ENCODE measurements at regions not wholly inside any gene's neighbourhood (a gene's known extent, or its start where the extent isn't known, plus 50 kb on each side); places are given as distances from the start of the nearest gene placed in this dataset.

DNA sequence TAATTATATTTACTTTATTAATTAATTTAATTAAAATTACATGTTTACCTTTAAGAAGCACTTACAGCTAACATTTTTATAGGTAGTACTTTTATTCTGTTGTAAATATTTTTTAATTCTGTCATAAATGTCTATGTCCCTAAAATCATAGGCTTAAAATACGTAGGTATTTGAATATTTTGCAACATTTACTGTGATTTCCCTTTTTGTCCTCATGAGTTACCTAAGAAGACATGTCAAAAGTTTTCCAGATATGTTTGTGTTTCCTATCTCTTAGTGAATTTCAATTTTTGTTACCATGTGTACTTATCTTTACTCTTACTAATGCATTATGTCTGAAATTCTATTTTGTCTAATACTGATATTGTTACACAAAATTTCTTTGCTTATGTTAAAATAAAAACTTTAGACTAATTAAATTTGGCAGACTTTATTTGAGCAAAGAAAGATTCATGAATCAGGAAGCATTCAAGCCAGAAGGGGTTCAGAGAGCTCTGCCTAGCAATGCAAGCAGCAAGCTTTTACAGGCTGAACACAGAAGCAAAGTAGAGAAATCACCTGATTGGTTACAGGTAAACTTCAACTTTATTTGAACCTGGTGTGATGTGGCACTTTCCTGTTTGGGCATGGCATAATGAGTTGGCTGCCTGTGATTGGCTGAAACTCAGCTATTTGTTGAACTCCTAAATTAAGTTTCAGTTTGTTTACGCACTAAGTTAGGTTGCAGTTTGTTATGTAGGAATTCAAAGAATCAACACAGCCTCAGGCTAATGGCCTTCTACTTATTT lies 123.2 kb upstream of the TMEM170B start (continued):
- TF ChIP-seq, protein P1, sequence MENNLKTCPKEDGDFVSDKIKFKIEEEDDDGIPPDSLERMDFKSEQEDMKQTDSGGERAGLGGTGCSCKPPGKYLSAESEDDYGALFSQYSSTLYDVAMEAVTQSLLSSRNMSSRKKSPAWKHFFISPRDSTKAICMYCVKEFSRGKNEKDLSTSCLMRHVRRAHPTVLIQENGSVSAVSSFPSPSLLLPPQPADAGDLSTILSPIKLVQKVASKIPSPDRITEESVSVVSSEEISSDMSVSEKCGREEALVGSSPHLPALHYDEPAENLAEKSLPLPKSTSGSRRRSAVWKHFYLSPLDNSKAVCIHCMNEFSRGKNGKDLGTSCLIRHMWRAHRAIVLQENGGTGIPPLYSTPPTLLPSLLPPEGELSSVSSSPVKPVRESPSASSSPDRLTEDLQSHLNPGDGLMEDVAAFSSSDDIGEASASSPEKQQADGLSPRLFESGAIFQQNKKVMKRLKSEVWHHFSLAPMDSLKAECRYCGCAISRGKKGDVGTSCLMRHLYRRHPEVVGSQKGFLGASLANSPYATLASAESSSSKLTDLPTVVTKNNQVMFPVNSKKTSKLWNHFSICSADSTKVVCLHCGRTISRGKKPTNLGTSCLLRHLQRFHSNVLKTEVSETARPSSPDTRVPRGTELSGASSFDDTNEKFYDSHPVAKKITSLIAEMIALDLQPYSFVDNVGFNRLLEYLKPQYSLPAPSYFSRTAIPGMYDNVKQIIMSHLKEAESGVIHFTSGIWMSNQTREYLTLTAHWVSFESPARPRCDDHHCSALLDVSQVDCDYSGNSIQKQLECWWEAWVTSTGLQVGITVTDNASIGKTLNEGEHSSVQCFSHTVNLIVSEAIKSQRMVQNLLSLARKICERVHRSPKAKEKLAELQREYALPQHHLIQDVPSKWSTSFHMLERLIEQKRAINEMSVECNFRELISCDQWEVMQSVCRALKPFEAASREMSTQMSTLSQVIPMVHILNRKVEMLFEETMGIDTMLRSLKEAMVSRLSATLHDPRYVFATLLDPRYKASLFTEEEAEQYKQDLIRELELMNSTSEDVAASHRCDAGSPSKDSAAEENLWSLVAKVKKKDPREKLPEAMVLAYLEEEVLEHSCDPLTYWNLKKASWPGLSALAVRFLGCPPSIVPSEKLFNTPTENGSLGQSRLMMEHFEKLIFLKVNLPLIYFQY (CRISPR knock-in tag; IDR thresholded peaks at IDR 0.05; ENCODE audit: borderline replicate concordance): no peak
- TF ChIP-seq ZFP1 (CRISPR knock-in tag; IDR thresholded peaks at IDR 0.05): no peak
- peak; percentile 63 for TF ChIP-seq KAT8 (CRISPR knock-in tag; IDR thresholded peaks at IDR 0.05)
- TF ChIP-seq, protein P2, sequence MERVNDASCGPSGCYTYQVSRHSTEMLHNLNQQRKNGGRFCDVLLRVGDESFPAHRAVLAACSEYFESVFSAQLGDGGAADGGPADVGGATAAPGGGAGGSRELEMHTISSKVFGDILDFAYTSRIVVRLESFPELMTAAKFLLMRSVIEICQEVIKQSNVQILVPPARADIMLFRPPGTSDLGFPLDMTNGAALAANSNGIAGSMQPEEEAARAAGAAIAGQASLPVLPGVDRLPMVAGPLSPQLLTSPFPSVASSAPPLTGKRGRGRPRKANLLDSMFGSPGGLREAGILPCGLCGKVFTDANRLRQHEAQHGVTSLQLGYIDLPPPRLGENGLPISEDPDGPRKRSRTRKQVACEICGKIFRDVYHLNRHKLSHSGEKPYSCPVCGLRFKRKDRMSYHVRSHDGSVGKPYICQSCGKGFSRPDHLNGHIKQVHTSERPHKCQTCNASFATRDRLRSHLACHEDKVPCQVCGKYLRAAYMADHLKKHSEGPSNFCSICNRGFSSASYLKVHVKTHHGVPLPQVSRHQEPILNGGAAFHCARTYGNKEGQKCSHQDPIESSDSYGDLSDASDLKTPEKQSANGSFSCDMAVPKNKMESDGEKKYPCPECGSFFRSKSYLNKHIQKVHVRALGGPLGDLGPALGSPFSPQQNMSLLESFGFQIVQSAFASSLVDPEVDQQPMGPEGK (CRISPR knock-in tag; IDR thresholded peaks at IDR 0.05): no peak
- TF ChIP-seq, protein P3, sequence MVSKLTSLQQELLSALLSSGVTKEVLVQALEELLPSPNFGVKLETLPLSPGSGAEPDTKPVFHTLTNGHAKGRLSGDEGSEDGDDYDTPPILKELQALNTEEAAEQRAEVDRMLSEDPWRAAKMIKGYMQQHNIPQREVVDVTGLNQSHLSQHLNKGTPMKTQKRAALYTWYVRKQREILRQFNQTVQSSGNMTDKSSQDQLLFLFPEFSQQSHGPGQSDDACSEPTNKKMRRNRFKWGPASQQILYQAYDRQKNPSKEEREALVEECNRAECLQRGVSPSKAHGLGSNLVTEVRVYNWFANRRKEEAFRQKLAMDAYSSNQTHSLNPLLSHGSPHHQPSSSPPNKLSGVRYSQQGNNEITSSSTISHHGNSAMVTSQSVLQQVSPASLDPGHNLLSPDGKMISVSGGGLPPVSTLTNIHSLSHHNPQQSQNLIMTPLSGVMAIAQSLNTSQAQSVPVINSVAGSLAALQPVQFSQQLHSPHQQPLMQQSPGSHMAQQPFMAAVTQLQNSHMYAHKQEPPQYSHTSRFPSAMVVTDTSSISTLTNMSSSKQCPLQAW (CRISPR knock-in tag; IDR thresholded peaks at IDR 0.05): peak; percentile 41; the same call in 1 of the 2 replicates
- TF ChIP-seq TCF7L2 (IDR thresholded peaks at IDR 0.05; ENCODE audit: low read depth, low read length): no peak
- peak; percentile 65 for TF ChIP-seq RXRB (CRISPR knock-in tag; IDR thresholded peaks at IDR 0.05; ENCODE audit: borderline replicate concordance)
- TF ChIP-seq, protein P4, sequence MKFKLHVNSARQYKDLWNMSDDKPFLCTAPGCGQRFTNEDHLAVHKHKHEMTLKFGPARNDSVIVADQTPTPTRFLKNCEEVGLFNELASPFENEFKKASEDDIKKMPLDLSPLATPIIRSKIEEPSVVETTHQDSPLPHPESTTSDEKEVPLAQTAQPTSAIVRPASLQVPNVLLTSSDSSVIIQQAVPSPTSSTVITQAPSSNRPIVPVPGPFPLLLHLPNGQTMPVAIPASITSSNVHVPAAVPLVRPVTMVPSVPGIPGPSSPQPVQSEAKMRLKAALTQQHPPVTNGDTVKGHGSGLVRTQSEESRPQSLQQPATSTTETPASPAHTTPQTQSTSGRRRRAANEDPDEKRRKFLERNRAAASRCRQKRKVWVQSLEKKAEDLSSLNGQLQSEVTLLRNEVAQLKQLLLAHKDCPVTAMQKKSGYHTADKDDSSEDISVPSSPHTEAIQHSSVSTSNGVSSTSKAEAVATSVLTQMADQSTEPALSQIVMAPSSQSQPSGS (CRISPR knock-in tag; IDR thresholded peaks at IDR 0.05): 0 out of 2 replicates have a peak, but pooled peaks have one; percentile 21
- TF ChIP-seq, protein P5, sequence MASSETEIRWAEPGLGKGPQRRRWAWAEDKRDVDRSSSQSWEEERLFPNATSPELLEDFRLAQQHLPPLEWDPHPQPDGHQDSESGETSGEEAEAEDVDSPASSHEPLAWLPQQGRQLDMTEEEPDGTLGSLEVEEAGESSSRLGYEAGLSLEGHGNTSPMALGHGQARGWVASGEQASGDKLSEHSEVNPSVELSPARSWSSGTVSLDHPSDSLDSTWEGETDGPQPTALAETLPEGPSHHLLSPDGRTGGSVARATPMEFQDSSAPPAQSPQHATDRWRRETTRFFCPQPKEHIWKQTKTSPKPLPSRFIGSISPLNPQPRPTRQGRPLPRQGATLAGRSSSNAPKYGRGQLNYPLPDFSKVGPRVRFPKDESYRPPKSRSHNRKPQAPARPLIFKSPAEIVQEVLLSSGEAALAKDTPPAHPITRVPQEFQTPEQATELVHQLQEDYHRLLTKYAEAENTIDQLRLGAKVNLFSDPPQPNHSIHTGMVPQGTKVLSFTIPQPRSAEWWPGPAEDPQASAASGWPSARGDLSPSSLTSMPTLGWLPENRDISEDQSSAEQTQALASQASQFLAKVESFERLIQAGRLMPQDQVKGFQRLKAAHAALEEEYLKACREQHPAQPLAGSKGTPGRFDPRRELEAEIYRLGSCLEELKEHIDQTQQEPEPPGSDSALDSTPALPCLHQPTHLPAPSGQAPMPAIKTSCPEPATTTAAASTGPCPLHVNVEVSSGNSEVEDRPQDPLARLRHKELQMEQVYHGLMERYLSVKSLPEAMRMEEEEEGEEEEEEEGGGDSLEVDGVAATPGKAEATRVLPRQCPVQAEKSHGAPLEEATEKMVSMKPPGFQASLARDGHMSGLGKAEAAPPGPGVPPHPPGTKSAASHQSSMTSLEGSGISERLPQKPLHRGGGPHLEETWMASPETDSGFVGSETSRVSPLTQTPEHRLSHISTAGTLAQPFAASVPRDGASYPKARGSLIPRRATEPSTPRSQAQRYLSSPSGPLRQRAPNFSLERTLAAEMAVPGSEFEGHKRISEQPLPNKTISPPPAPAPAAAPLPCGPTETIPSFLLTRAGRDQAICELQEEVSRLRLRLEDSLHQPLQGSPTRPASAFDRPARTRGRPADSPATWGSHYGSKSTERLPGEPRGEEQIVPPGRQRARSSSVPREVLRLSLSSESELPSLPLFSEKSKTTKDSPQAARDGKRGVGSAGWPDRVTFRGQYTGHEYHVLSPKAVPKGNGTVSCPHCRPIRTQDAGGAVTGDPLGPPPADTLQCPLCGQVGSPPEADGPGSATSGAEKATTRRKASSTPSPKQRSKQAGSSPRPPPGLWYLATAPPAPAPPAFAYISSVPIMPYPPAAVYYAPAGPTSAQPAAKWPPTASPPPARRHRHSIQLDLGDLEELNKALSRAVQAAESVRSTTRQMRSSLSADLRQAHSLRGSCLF (CRISPR knock-in tag; IDR thresholded peaks at IDR 0.05; ENCODE audit: borderline replicate concordance): no peak
- no peak for TF ChIP-seq ZNF746 (CRISPR knock-in tag; IDR thresholded peaks at IDR 0.05)
- TF ChIP-seq ZNF367 (CRISPR knock-in tag; IDR thresholded peaks at IDR 0.05; ENCODE audit: borderline replicate concordance): no peak
- TF ChIP-seq CREM (IDR thresholded peaks at IDR 0.05): peak; percentile 56
- no peak for TF ChIP-seq CREM (CRISPR knock-in tag; IDR thresholded peaks at IDR 0.05)

All from HepG2 (cell line).